HL-60 (cell line): ENCODE measurements at regions not wholly inside any gene's neighbourhood (a gene's known extent, or its start where the extent isn't known, plus 50 kb on each side); places are given as distances from the start of the nearest gene placed in this dataset.

Source experiments
- DNase-seq, 2 experiments: peaks; one replicate each; pipeline ENCODE4 v3.0.0-alpha.2; 2010 to 2020; ENCODE audit warnings: low read depth in 1 of 2, low spot score in 1 of 2
- H3K27ac ChIP-seq: fragments of 250-450 bp; sonication (Bioruptor Pico); replicated peaks from 2 replicates; pipeline ENCODE4 v1.5.1; 2020; ENCODE audit warnings: mild to moderate bottlenecking, moderate library complexity
- H3K27me3 ChIP-seq: fragments of 250-450 bp; sonication (Bioruptor Pico); 2 replicates; pipeline ENCODE4 v1.5.1; 2021; ENCODE audit warnings: mild to moderate bottlenecking, moderate library complexity; ENCODE audit not compliant: insufficient read depth, poor library complexity, severe bottlenecking
- H3K4me3 ChIP-seq: replicated peaks from 2 replicates; pipeline ENCODE4 v1.5.1; 2011; ENCODE audit warnings: mild to moderate bottlenecking, control low read depth, low read length; ENCODE audit not compliant: insufficient read depth
- CTCF ChIP-seq: IDR thresholded peaks from one replicate; pipeline ENCODE4 v1.5.1; 2011; ENCODE audit warnings: low read length, control low read depth, inconsistent platforms; ENCODE audit not compliant: insufficient read depth
- GABPA ChIP-seq: IDR thresholded peaks from 2 replicates; pipeline ENCODE4 v1.6.1; 2012; ENCODE audit warnings: low read depth
- POLR2AphosphoS5 ChIP-seq: IDR thresholded peaks from 2 replicates; pipeline ENCODE4 v1.6.1; 2012; ENCODE audit warnings: low read depth
- REST ChIP-seq: IDR thresholded peaks from 2 replicates; pipeline ENCODE4 v1.6.1; 2012; ENCODE audit warnings: low read depth; ENCODE audit not compliant: insufficient replicate concordance
- SPI1 ChIP-seq: IDR thresholded peaks from 2 replicates; pipeline ENCODE4 v1.6.1; 2012; ENCODE audit warnings: low read depth, mild to moderate bottlenecking, borderline replicate concordance

GRCh38 chr3:31235062-31235700 lies 297.5 kb upstream of the STT3B start:
- TF ChIP-seq POLR2AphosphoS5 (no peak), REST (no peak), GABPA (no peak), SPI1 (no peak), CTCF (no peak)
- H3K27me3 ChIP-seq = no peaks in the 10 kb centered on the region
- DNase-seq = no peak
- no peak overlapping the region for H3K27ac ChIP-seq
- H3K4me3 ChIP-seq = no peak overlapping the region

GRCh38 chr3:31237887-31238286 lies 294.8 kb upstream of the STT3B start:
- TF ChIP-seq POLR2AphosphoS5 (no peak), CTCF (no peak), SPI1 (no peak), GABPA (no peak), REST (no peak)
- H3K27me3 ChIP-seq = no peaks in the 10 kb centered on the region
- DNase-seq = no peak
- H3K27ac ChIP-seq = no peak overlapping the region
- H3K4me3 ChIP-seq = no peak overlapping the region

GRCh38 chr3:31240013-31240412 lies 292.7 kb upstream of the STT3B start:
- no peak overlapping the region for H3K4me3 ChIP-seq
- DNase-seq = no peak
- TF ChIP-seq SPI1 (no peak), REST (no peak), POLR2AphosphoS5 (no peak), GABPA (no peak), CTCF (no peak)
- no peaks in the 10 kb centered on the region for H3K27me3 ChIP-seq
- no peak overlapping the region for H3K27ac ChIP-seq
